A673 (cell line): ENCODE measurements at regions not wholly inside any gene's neighbourhood (a gene's known extent, or its start where the extent isn't known, plus 50 kb on each side); places are given as distances from the start of the nearest gene placed in this dataset.

ENCODE experiments used
- CTCF ChIP-seq: fragments of 300-800, 200-600 bp; sonication (generic); conservative IDR thresholded peaks from 2 replicates; pipeline ENCODE4 v1.5.1; 2017; ENCODE audit warnings: low read depth, mild to moderate bottlenecking, antibody characterized with exemption, low read length, moderate library complexity, mixed read lengths
- EZH2 ChIP-seq: fragments of 200-600 bp; sonication (generic); IDR thresholded peaks from 2 replicates; pipeline ENCODE4 v1.6.1; 2017; ENCODE audit warnings: borderline replicate concordance, low read depth, mild to moderate bottlenecking, mixed read lengths, antibody characterized with exemption, low read length; ENCODE audit not compliant: poor library complexity, severe bottlenecking

GRCh38 chr14:71290960-71291466, 383.8 kb downstream of the PCNX1 start:
- TF ChIP-seq CTCF (no peak), EZH2 (no peak)
